Peyer's patch (tissue), 4 donors: ENCODE measurements at regions not wholly inside any gene's neighbourhood (a gene's known extent, or its start where the extent isn't known, plus 50 kb on each side); places are given as distances from the start of the nearest gene placed in this dataset.

Experiments
- POLR2A ChIP-seq, 2 donors: fragments of 450-650 bp; IDR thresholded peaks; one replicate each; pipeline ENCODE4 v1.5.1; 2017; ENCODE audit warnings: antibody characterized with exemption in 2 of 2, mild to moderate bottlenecking in 2 of 2, moderate library complexity in 2 of 2
- TF ChIP-seq, protein P1 (sequence below), 6 experiments: fragments of 450-650 bp in 4 of 6; fragments of 200-600 bp in 2 of 6; sonication (generic) in 1 of 6; IDR thresholded peaks; one replicate each; pipeline ENCODE4 v1.5.1; 2017 to 2019; ENCODE audit warnings: antibody characterized with exemption in 6 of 6, mild to moderate bottlenecking in 3 of 6, moderate library complexity in 1 of 6

DNA sequence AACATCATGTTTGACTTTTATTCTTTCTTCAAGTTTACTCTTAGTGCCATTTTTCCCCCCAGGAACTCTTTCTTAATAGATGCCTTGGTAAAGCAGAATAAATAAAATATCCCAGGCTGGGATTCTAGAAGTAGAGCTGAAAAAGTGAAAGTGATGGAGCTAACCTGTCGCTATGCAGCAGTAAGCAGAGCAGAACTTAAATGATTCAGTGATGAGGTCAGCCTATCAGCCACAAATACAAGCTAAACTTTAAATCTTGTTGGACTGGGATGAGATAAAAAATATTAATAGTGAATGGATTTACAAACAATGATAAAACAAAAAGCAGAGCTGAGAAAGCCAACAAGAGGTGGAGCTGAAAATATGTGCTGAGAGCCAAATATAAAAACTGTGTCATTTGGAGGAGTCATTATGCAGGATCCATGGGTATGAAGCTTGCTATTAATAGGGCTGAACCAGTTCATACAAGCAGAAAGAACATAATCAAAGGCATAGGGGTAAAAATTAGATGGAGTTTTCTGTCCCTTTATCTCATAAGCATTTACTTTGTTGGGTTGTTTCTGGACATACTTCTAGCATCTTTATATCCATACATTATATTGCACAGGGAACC lies 877.8 kb downstream of the EPHA7 start:
- TF ChIP-seq, protein P1, sequence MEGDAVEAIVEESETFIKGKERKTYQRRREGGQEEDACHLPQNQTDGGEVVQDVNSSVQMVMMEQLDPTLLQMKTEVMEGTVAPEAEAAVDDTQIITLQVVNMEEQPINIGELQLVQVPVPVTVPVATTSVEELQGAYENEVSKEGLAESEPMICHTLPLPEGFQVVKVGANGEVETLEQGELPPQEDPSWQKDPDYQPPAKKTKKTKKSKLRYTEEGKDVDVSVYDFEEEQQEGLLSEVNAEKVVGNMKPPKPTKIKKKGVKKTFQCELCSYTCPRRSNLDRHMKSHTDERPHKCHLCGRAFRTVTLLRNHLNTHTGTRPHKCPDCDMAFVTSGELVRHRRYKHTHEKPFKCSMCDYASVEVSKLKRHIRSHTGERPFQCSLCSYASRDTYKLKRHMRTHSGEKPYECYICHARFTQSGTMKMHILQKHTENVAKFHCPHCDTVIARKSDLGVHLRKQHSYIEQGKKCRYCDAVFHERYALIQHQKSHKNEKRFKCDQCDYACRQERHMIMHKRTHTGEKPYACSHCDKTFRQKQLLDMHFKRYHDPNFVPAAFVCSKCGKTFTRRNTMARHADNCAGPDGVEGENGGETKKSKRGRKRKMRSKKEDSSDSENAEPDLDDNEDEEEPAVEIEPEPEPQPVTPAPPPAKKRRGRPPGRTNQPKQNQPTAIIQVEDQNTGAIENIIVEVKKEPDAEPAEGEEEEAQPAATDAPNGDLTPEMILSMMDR (IDR thresholded peaks at IDR 0.05) = no peak
- TF ChIP-seq POLR2A (IDR thresholded peaks at IDR 0.05) = no peak
